ENCODE measurements at regions not wholly inside any gene's neighbourhood (a gene's known extent, or its start where the extent isn't known, plus 50 kb on each side); places are given as distances from the start of the nearest gene placed in this dataset.

DNA sequence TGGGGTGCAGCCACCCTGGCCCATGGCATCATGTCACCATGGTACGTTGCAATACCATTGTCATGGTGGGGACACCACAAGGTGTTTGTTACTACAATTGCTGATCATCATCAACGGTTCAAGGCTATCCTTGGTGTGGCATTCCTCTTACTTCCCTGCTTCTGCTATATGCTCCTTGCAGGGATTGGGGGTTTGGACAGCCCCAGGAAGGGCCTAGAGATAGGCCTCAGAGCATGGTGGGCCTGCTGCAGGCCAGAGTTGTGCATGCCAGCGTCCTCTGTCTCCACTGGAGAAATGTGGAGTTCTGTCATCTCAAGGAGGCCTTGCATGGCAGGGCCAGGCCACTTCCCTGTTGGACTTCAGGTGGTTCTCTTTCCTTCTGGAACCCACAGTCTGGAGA, 234.6 kb upstream of the MKI67 start:
- no peaks in the 10 kb centered on the region for H3K36me3 Mint-ChIP-seq (ENCODE audit: low read depth)
- TF ChIP-seq, protein P1, sequence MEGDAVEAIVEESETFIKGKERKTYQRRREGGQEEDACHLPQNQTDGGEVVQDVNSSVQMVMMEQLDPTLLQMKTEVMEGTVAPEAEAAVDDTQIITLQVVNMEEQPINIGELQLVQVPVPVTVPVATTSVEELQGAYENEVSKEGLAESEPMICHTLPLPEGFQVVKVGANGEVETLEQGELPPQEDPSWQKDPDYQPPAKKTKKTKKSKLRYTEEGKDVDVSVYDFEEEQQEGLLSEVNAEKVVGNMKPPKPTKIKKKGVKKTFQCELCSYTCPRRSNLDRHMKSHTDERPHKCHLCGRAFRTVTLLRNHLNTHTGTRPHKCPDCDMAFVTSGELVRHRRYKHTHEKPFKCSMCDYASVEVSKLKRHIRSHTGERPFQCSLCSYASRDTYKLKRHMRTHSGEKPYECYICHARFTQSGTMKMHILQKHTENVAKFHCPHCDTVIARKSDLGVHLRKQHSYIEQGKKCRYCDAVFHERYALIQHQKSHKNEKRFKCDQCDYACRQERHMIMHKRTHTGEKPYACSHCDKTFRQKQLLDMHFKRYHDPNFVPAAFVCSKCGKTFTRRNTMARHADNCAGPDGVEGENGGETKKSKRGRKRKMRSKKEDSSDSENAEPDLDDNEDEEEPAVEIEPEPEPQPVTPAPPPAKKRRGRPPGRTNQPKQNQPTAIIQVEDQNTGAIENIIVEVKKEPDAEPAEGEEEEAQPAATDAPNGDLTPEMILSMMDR (IDR thresholded peaks at IDR 0.05) = no peak
- no peak for DNase-seq
- no peak overlapping the region for H3K27ac Mint-ChIP-seq
- H3K27me3 Mint-ChIP-seq = peaks cover 2% of the 10 kb centered on the region
- no peak for ATAC-seq (ENCODE audit: low read depth)
- no peaks in the 10 kb centered on the region for H3K9me3 Mint-ChIP-seq
- H3K4me3 Mint-ChIP-seq = no peak overlapping the region
- ChIA-PET POLR2A (no interaction called here), CTCF (no interaction called here)
- no peaks in the 10 kb centered on the region for H3K4me1 Mint-ChIP-seq
- intact Hi-C loops (cut with micrococcal nuclease) = no loop called here

DNA sequence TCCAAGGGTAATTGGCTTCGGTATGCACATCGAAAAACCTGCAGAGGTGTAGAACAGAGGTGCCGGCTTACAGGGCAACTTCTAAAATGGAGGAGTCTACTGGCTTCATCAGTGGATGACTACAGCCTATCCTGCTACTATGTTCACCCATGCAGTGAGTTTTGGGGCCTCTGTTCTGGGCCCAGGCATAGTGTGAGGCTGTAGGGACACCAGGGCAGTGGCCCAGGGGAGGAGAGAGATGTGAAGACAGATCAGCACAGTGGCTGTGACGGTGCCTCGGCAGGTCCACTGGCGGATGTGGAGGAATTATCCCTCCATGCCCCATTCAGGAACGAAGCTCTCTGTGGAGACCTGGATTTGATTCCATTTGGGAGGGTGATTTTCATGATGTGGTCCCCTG, 235.3 kb upstream of the MKI67 start:
- DNase-seq (no peak), ATAC-seq (ENCODE audit: low read depth) (no peak)
- H3K4me1 Mint-ChIP-seq = no peaks in the 10 kb centered on the region
- intact Hi-C loops (cut with micrococcal nuclease) = no loop called here
- POLR2A ChIA-PET = no interaction called here
- H3K27ac Mint-ChIP-seq = no peak overlapping the region
- H3K27me3 Mint-ChIP-seq = peaks cover 2% of the 10 kb centered on the region
- TF ChIP-seq, protein P1 (IDR thresholded peaks at IDR 0.05) = no peak
- H3K9me3 Mint-ChIP-seq = no peaks in the 10 kb centered on the region
- no peak overlapping the region for H3K4me3 Mint-ChIP-seq
- CTCF ChIA-PET = no interaction called here
- H3K36me3 Mint-ChIP-seq (ENCODE audit: low read depth) = no peaks in the 10 kb centered on the region

DNA sequence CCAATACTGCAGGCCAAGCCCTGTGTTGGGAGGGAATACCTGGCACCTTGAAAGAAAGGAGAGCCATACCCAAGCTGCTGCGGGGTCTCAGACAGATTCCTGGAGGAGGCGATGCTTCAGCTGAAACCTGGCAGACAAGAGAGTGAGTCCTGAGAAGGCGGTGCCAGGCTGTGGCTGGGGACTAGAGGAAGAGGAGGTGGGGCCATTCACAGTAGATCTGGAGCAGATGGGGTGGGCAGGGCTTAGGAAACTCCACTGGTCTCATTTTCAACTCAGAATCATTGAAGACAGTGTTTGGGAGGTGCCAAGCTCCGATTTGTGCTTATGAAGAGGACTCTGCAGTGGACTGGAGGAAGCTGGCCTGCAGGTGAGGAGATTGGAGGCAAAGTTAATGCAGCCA, 236.3 kb upstream of the MKI67 start:
- no peaks in the 10 kb centered on the region for H3K36me3 Mint-ChIP-seq (ENCODE audit: low read depth)
- no peaks in the 10 kb centered on the region for H3K4me1 Mint-ChIP-seq
- TF ChIP-seq, protein P1 (IDR thresholded peaks at IDR 0.05) = no peak
- intact Hi-C loops (cut with micrococcal nuclease) = no loop called here
- no peak overlapping the region for H3K4me3 Mint-ChIP-seq
- no peak overlapping the region for H3K27ac Mint-ChIP-seq
- CTCF ChIA-PET = no interaction called here
- no peaks in the 10 kb centered on the region for H3K9me3 Mint-ChIP-seq
- no peak for ATAC-seq (ENCODE audit: low read depth)
- POLR2A ChIA-PET = no interaction called here
- peaks cover 2% of the 10 kb centered on the region for H3K27me3 Mint-ChIP-seq
- no peak for DNase-seq

DNA sequence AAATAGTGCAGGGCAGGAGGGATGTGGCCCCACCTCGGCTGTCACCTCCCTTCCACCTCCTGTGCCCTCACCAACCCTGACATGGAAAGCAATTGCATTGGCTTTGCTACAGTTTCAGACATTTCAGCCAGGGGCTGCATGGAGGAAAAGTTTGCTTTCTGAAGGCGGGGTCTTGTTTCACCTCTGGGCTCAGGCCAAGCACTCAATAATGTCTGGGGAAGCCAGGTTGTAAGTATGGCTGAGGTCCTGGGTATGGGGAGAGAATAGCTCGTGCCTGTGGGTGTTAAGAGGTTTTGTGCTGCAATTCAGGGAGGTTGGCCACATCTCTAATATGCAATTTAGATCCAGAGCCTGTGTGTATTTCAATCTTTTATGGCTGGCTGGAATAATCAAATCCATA, 238.4 kb upstream of the MKI67 start:
- Mint-ChIP-seq H3K4me1 (no peaks in the 10 kb centered on the region), H3K9me3 (no peaks in the 10 kb centered on the region), H3K36me3 (ENCODE audit: low read depth) (no peaks in the 10 kb centered on the region), H3K4me3 (no peak overlapping the region), H3K27ac (no peak overlapping the region), H3K27me3 (peaks cover 1% of the 10 kb centered on the region)
- TF ChIP-seq, protein P1 (IDR thresholded peaks at IDR 0.05) = no peak
- ATAC-seq (ENCODE audit: low read depth) = no peak
- POLR2A ChIA-PET = no interaction called here
- CTCF ChIA-PET = no interaction called here
- intact Hi-C loops (cut with micrococcal nuclease) = no loop called here
- DNase-seq = no peak

DNA sequence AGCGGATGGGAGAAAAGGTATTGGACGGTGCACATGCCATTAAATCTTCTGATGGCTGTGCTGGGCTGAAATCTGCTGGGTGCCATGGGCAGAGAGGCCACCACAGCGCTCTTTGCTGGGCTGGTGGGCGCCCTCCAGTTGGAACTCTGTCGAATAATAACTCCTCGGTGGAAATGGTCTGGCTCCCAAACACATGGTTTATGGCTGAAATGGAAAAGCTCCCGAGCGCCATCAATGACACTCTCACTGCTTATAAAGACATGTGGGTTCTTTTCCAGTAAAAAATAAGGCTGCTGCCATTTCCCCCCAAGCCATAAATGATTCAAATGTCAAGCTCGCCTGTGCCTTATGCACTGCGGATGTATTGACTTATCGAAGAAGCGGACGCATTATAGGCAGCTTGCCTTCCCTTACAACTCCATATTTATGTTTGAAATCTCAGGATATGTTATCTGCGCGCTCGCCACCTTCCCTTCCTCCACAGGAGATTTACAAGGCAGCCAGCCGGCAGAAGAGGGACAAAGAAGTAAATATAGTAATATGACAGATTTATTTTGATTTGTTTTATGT, 239.0 kb upstream of the MKI67 start:
- ATAC-seq (ENCODE audit: low read depth) (no peak), DNase-seq (no peak)
- Mint-ChIP-seq H3K27me3 (no peaks in the 10 kb centered on the region), H3K27ac (no peak overlapping the region), H3K9me3 (no peaks in the 10 kb centered on the region), H3K36me3 (ENCODE audit: low read depth) (no peaks in the 10 kb centered on the region), H3K4me1 (no peaks in the 10 kb centered on the region), H3K4me3 (no peak overlapping the region)
- POLR2A ChIA-PET = no interaction called here
- TF ChIP-seq, protein P1 (IDR thresholded peaks at IDR 0.05) = no peak
- CTCF ChIA-PET = no interaction called here
- intact Hi-C loops (cut with micrococcal nuclease) = no loop called here
